CD4-positive, alpha-beta T cell treated with Interferon alpha-2 for 1 hour (primary cell): ENCODE measurements at regions not wholly inside any gene's neighbourhood (a gene's known extent, or its start where the extent isn't known, plus 50 kb on each side); places are given as distances from the start of the nearest gene placed in this dataset.

Experiments
- DNase-seq, 2 donors: peaks; one replicate each; pipeline ENCODE4 v3.0.0-alpha.2; 2020 to 2022

- DNase-seq: no peak
Observed at GRCh38 chr13:104357672-104358354, 1291.6 kb upstream of the SLC10A2 start.

GRCh38 chr13:104357174-104357573, 1291.0 kb upstream of the SLC10A2 start:
- no peak for DNase-seq

GRCh38 chr13:104355041-104355670, 1288.9 kb upstream of the SLC10A2 start:
- DNase-seq: no peak

- DNase-seq: no peak
Observed at GRCh38 chr13:104327211-104327610, 1261.0 kb upstream of the SLC10A2 start.

- DNase-seq: no peak
Observed at GRCh38 chr13:104326523-104326922, 1260.3 kb upstream of the SLC10A2 start.

- no peak for DNase-seq
Observed at GRCh38 chr13:104321756-104322155, 1255.5 kb upstream of the SLC10A2 start.

- DNase-seq: no peak
Observed at GRCh38 chr13:104320446-104320845, 1254.2 kb upstream of the SLC10A2 start.

- DNase-seq: no peak
Observed at GRCh38 chr13:104318121-104318520, 1251.9 kb upstream of the SLC10A2 start.

GRCh38 chr13:104315606-104316005, 1249.4 kb upstream of the SLC10A2 start:
- no peak for DNase-seq

GRCh38 chr13:104314926-104315535, 1248.8 kb upstream of the SLC10A2 start:
- DNase-seq: no peak

GRCh38 chr13:104314321-104314720, 1248.1 kb upstream of the SLC10A2 start:
- DNase-seq: no peak

- DNase-seq: no peak
Observed at GRCh38 chr13:104310861-104311260, 1244.6 kb upstream of the SLC10A2 start.

GRCh38 chr13:104309431-104309830, 1243.2 kb upstream of the SLC10A2 start:
- DNase-seq: no peak

GRCh38 chr13:104301171-104301975, 1235.2 kb upstream of the SLC10A2 start:
- no peak for DNase-seq

GRCh38 chr13:104297075-104297474, 1230.9 kb upstream of the SLC10A2 start:
- DNase-seq: no peak

- DNase-seq: no peak
Observed at GRCh38 chr13:104296286-104296685, 1230.1 kb upstream of the SLC10A2 start.

GRCh38 chr13:104295537-104295936, 1229.3 kb upstream of the SLC10A2 start:
- no peak for DNase-seq

GRCh38 chr13:104289400-104289799, 1223.2 kb upstream of the SLC10A2 start:
- DNase-seq: no peak

GRCh38 chr13:104288496-104288895, 1222.3 kb upstream of the SLC10A2 start:
- DNase-seq: no peak

- no peak for DNase-seq
Observed at GRCh38 chr13:104286566-104287290, 1220.5 kb upstream of the SLC10A2 start.

- no peak for DNase-seq
Observed at GRCh38 chr13:104281910-104282309, 1215.7 kb upstream of the SLC10A2 start.

- DNase-seq: no peak
Observed at GRCh38 chr13:104270731-104271130, 1204.5 kb upstream of the SLC10A2 start.
